CMK (cell line): ENCODE measurements at regions not wholly inside any gene's neighbourhood (a gene's known extent, or its start where the extent isn't known, plus 50 kb on each side); places are given as distances from the start of the nearest gene placed in this dataset.
"Not testable (repeated sequence)": the region's sequence is repeated elsewhere in the genome, so short reads cannot be mapped to it uniquely, and the experiment has no call there.

Source experiments
- DNase-seq: peaks from one replicate; pipeline ENCODE4 v3.0.0-alpha.2; 2010; ENCODE audit warnings: low read depth

- DNase-seq, result no peak
These were observed 233.9 kb downstream of the ZIC5 start for GRCh38 chr13:99737481-99738245.

DNA sequence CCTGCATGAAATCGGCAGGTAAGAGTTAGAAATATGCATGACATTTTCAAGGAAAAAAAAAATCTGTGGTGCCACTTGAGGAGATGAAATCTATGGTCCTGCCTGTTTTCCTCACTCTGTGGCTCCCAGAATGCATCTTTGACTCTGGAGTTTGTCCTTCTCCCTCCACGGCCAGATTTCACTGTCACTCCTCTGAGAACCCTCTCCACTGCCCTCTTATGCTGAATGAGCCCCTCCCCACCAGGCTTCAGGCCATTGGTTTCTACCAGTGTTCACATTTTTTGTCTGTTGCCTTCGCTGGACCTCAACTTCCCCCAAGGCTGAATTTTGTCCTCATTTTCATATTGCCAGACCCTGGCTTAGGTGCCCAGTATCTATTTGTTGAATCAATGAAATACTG, 235.0 kb downstream of the ZIC5 start:
- no peak for DNase-seq

- no peak for DNase-seq
These were observed 232.9 kb downstream of the TM9SF2 start for GRCh38 chr13:99734013-99734693.

GRCh38 chr13:99733346-99733745, 232.1 kb downstream of the TM9SF2 start:
- no peak for DNase-seq

DNA sequence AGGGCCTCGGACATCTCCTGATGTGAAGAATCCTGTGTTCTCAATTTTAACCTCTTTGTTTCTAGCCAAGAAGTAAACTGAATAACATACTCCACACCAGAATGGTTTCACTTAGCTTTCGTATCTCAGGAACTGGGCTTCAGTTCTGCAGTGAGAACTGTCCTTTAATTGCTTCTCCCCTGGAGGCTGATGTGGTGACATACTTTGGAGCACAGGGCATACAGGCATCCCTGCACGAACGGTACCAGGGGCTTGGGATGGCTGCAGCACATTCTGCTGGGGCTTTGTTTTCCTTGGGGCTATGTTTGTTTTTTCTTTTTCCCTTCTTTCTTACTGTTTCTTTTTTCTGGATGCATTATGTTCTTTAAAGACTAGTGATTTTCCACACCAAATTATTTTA, 230.5 kb downstream of the TM9SF2 start:
- DNase-seq, result no peak

DNA sequence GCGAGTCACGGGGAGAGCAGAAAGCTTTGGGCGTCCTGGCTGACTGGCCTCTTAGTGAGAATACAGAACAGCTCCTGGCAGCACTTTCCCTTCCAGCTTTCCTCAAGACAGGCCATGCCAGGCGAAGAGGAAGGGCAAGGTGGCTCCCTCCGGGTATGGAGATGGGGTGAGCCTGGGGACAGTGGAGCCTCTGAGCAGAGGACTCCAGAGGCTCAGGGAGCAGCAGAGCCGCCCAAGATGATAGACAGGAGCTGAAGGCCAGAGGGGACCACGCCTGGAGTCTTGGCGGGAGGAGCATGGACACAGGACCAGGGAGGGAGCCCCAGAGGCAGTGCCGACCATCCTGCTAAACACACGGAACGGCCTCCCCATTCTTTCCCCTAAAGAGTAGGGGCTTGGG, 229.1 kb downstream of the TM9SF2 start:
- DNase-seq, result no peak

- no peak for DNase-seq
These were observed 228.5 kb downstream of the TM9SF2 start for GRCh38 chr13:99729745-99730144.

DNA sequence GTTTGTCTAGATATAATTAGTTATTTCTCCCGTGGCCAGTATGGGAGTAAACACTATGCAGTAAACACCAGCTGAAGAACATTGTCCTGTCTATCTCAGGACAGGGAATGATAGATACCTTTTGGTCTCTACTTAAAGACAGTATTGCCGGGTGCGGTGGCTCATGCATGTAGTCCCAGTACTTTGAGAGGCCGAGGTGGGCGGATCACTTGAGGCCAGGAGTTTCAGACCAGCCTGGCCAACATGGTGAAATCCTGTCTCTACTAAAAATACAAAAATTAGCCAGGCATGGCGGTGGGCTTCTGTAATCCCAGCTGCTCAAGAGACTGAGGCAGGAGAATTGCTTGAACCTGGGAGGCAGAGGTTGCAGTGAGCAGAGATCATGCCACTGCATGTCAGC, 226.4 kb downstream of the TM9SF2 start:
- not testable (repeated sequence) for DNase-seq

DNA sequence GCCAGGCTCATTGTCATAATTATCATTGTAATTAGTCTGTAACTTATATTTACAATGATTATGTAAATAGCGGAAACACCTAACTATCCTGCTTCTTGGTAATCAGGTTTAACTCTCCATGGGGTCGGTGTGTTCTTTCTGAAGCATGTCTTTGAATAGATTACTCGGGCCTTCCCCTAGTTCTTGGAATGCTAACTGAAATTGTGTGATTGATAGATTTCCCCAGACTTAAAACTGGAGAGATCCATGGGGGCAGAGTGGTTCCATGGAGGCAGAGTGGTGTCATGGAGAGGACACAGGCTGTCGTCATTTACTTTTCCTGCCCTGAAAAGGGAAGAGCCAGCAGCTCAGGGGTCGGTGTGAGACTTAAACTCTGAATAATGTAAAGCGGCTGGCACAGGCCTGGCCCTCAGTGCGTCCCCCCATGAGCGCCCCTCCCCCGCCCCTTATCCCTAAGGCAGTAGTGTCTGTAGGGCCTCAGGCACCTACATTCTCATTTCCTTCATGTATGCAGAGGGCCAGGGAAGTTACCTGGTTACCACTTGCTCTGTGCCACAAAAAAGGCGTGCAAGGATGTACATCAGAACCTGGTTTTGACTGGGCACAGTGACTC, 225.1 kb downstream of the TM9SF2 start:
- DNase-seq, result no peak

GRCh38 chr13:99725644-99726043, 224.4 kb downstream of the TM9SF2 start:
- DNase-seq, result no peak

DNA sequence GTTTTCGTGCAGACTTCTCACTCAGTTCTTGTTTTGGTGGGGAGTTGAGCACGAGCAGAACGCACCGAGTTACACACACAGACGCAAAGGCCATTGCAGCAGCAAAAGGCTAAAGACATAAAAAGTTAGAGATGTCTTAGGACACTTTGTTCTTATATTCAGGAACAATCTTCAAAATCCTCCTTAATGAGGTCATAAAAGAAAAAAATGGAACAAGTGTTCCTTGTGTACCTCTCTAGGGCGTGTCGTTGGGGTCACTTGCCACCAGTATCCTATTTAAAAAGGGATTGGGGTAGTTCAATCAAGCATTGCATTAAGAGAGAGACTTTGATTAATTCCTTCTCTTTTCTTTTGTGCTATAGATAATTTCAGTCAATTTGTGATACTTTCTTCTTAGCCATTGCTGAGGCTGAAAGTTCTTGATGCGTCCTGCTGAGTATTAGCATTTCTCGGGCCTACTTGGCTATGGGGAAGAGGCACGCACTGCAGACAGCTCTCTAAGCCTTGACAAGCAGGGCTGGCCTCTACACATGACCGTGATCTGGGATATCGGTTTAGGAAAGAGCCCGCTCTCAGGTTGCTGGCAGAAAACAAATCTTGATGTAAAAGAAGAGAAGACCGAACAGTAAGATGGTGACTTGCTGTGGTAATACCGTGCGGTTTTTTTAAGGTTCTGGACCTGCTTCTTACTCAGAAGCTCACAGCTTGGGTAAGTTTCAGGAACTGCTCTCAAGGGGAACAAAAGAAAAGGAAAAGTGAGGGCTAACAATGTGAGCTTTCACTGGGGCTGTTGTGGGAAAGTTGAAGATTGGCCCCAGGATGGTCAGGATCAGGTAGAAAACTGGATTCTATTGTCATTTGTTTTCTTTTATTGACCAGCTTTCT, 223.6 kb downstream of the TM9SF2 start:
- no peak for DNase-seq

DNA sequence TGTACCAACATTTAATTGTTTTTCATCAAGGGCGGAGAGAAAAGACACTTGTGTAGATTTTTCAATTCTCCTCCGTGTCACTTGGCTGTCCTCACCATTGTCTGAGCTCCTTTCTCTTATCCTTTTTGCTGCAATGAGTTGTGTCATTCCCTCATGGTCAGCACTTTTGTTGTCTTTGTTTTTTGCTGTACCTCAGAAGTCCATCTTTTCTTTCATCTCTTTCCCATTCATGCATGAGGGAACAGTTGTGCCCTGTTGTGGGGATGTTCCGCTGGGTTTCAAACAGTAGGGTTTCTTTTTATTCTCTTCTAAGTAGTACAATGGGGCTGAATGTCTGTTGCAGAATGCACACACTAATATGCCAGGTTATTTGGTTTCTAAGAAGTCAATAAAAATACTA, 222.6 kb downstream of the TM9SF2 start:
- DNase-seq, result no peak

DNA sequence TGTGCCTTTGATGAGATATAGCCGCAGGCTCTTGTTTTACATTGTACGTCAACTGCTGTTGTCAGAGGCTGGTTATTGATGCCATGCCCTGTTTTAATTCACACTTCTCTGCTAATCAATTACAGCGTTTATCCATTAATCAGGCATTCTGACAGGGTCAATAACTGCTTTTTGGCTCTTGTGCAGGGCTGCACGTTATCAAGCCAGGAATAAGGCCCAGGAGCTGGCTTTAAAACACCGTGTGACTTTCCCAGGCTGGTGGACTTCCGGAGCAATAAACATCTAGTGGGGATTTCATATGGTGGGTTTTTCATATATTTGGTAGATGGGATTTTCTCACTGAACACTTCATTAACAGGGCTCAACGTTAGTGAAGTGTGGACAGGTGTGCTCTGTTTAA, 221.7 kb downstream of the TM9SF2 start:
- DNase-seq, result no peak

DNA sequence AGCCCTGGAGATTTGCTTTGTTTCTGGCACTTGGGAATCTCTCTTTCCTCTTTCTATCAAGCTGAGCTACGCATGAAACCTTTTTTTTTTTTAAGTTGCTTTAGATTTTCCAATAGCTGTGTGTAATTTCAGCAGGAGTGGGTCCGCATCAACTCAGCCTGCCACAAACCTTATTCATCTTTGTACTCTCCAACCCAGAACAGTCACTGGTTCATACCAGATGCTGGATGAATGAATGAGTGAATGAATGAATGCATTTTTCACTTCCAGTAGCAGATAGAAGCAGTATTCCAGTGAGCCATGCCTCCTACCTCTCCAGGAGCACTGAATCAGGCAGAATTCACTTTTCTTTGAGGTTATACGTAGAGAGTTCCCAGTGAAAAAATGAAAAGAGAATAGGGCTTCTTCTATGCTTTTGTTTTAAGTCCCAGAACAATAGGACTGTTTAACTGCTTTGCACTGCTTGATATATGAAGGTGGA, 221.1 kb downstream of the TM9SF2 start:
- no peak for DNase-seq

- no peak for DNase-seq
These were observed 220.5 kb downstream of the TM9SF2 start for GRCh38 chr13:99721606-99722337.

GRCh38 chr13:99717959-99718674, 216.8 kb downstream of the TM9SF2 start:
- DNase-seq, result no peak

GRCh38 chr13:99709134-99709533, 207.9 kb downstream of the TM9SF2 start:
- DNase-seq, result no peak

GRCh38 chr13:99704390-99704789, 203.1 kb downstream of the TM9SF2 start:
- no peak for DNase-seq

DNA sequence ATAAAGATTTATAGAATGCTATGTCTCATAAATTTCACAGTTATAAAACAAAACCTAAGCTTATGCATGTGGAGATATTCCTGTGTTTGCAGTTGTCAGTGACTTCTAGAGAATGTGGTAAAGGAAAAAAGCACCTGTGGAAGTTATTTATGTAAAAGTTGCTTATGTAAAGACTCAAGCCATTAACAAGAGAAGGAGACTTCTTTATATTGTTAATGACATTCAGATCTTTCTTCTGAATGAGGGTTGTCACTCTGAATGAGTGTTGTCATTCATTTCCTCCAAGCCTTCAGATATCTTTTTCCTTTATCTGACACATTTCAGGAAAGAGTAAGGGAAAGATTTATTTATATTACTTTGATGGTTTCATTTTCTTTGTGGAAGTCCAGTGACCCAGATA, 202.6 kb downstream of the TM9SF2 start:
- no peak for DNase-seq

DNA sequence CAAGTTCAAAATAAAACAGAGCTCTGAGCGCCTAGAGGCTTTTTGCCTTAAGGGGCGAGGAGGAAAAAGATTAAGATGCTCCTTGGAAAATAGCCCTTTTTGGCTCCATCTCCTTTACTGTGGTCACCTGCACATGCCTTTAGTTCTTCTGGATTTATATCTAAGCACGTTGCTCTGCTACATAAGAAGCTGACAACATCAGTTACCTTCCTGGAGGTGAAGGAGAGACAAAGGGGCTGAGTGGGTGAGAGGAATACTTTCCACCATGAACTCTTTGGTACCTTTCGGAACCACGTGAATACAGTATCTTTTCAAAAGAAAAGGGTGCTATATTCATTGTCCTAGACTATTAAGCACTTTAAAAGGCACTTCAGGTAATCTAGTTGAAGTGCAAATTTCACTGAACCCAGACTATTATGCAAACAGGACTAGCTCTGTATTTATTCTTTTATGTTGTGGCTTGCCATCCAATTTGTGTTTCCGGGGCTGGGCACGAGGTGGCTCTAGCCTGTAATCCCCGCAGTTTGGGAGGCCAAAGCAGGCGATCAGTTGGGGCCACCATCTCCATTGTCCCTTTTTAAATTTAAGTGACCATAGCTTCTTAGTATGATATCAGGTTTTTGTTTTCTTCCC, 201.5 kb downstream of the TM9SF2 start:
- no peak for DNase-seq
